B cell (primary cell): ENCODE measurements at regions not wholly inside any gene's neighbourhood (a gene's known extent, or its start where the extent isn't known, plus 50 kb on each side); places are given as distances from the start of the nearest gene placed in this dataset.

Experiments used
- ATAC-seq: fragments of 200-7000 bp; cut with Tn5 transposase; one replicate; pipeline ENCODE4 v1.10.0; 2021; ENCODE audit warnings: low read depth, mild to moderate bottlenecking, moderate number of reproducible peaks, moderate library complexity
- CTCF ChIA-PET: fragments of 350-600 bp; sonication (Branson Sonifier 250); formaldehyde crosslinking; loops from one replicate; lab custom pipeline; 2021; ENCODE audit warnings: antibody characterized with exemption, inconsistent platforms; lab: Charles Lee
- POLR2A ChIA-PET: fragments of 350-600 bp; sonication (Branson Sonifier 250); formaldehyde crosslinking; loops from one replicate; lab custom pipeline; 2021; ENCODE audit warnings: antibody characterized with exemption; lab: Charles Lee
- DNase-seq: peaks from one replicate; pipeline ENCODE4 v3.0.0; 2013
- H2AFZ ChIP-seq: 2 replicates; pipeline ENCODE4 v1.6.1; 2012; ENCODE audit warnings: mild to moderate bottlenecking, low read depth, low read length; ENCODE audit not compliant: insufficient read depth, poor library complexity, severe bottlenecking
- H3K27ac ChIP-seq, 2 donors: 1 replicate in 1 of 2; 2 replicates in 1 of 2; pipeline ENCODE4 v1.5.1; 2012 to 2013; ENCODE audit warnings: low read length in 2 of 2, mild to moderate bottlenecking in 2 of 2, moderate library complexity in 1 of 2
- H3K27me3 ChIP-seq, 4 experiments: fragments of 200-600 bp in 1 of 4; sonication (generic) in 1 of 4; replicated peaks in 1 of 4; 1 replicate in 2 of 4; 2 replicates in 2 of 4; pipeline versions ENCODE4 v1.6.1 to v1.7.0; 2013 to 2016; ENCODE audit warnings: low read length in 3 of 4, mild to moderate bottlenecking in 2 of 4, mixed read lengths in 1 of 4, moderate library complexity in 1 of 4; ENCODE audit not compliant: insufficient read depth in 4 of 4, control insufficient read depth in 3 of 4; ENCODE audit errors: control extremely low read depth in 1 of 4
- H3K36me3 ChIP-seq, 2 experiments: replicated peaks in 1 of 2; 1 replicate in 1 of 2; 2 replicates in 1 of 2; pipeline versions ENCODE4 v1.6.1 to v1.7.1; 2013; ENCODE audit warnings: low read length in 1 of 2; ENCODE audit not compliant: insufficient read depth in 2 of 2, control insufficient read depth in 1 of 2; ENCODE audit errors: control extremely low read depth in 1 of 2, extremely low read depth in 1 of 2
- H3K4me1 ChIP-seq, 2 donors: fragments of 200-600 bp in 1 of 2; sonication (generic) in 1 of 2; 1 replicate in 1 of 2; 2 replicates in 1 of 2; pipeline versions ENCODE4 v1.5.1 to v1.6.1; 2013 to 2017; ENCODE audit warnings: low read length in 2 of 2; ENCODE audit not compliant: control insufficient read depth in 2 of 2, insufficient read depth in 2 of 2
- H3K4me2 ChIP-seq: replicated peaks from 2 replicates; pipeline ENCODE3; 2012; ENCODE audit warnings: mild to moderate bottlenecking, low read depth, low read length; ENCODE audit not compliant: poor library complexity, severe bottlenecking
- H3K4me3 ChIP-seq, 5 experiments: fragments of 200-600 bp in 1 of 5; sonication (generic) in 1 of 5; 1 replicate in 3 of 5; 2 replicates in 2 of 5; pipeline versions ENCODE4 v1.5.1 to v1.7.0; 2011 to 2016; ENCODE audit warnings: low read length in 4 of 5, mild to moderate bottlenecking in 4 of 5, low read depth in 2 of 5, control low read depth in 1 of 5, moderate library complexity in 1 of 5; ENCODE audit not compliant: insufficient read depth in 1 of 5; ENCODE audit errors: control extremely low read depth in 1 of 5, extremely low read depth in 1 of 5
- H3K79me2 ChIP-seq: fragments of 200-600 bp; sonication (generic); one replicate; pipeline ENCODE4 v1.6.0; 2016; ENCODE audit warnings: low read length; ENCODE audit not compliant: control insufficient read depth, insufficient read depth
- H3K9ac ChIP-seq: fragments of 200-600 bp; sonication (generic); 2 replicates; pipeline ENCODE4 v1.6.1; 2017; ENCODE audit warnings: mild to moderate bottlenecking, low read length, moderate library complexity
- H3K9me3 ChIP-seq, 3 donors: one replicate each; pipeline versions ENCODE4 v1.6.1 to v1.7.1; 2013; ENCODE audit warnings: low read length in 2 of 3; ENCODE audit not compliant: control insufficient read depth in 2 of 3, insufficient read depth in 1 of 3; ENCODE audit errors: control extremely low read depth in 1 of 3
- H4K20me1 ChIP-seq: 2 replicates; pipeline ENCODE4 v1.6.0; 2012; ENCODE audit warnings: mild to moderate bottlenecking, low read length; ENCODE audit not compliant: insufficient read depth, control insufficient read depth, poor library complexity, severe bottlenecking
- H3K27ac Mint-ChIP-seq: one replicate; pipeline ENCODE4 v1.8.0; 2021; ENCODE audit warnings: mixed read lengths
- H3K27me3 Mint-ChIP-seq: one replicate; pipeline ENCODE4 v1.8.0; 2021; ENCODE audit warnings: mixed read lengths
- H3K4me1 Mint-ChIP-seq: one replicate; pipeline ENCODE4 v1.8.0; 2021; ENCODE audit warnings: mixed read lengths
- H3K4me3 Mint-ChIP-seq: one replicate; pipeline ENCODE4 v1.8.0; 2021; ENCODE audit warnings: mixed read lengths
- H3K9me3 Mint-ChIP-seq: one replicate; pipeline ENCODE4 v1.8.0; 2022; ENCODE audit warnings: mixed read lengths; ENCODE audit not compliant: insufficient read depth
- CTCF ChIP-seq: fragments of 200-600 bp; IDR thresholded peaks from one replicate; pipeline ENCODE4 v1.8.0; 2022; ENCODE audit warnings: antibody characterized with exemption, mild to moderate bottlenecking
- EZH2 ChIP-seq: IDR thresholded peaks from 2 replicates; pipeline ENCODE4 v1.6.1; 2012; ENCODE audit warnings: borderline replicate concordance, low read depth, mild to moderate bottlenecking, moderate library complexity, low read length; ENCODE audit not compliant: insufficient read depth, poor library complexity, severe bottlenecking
- WGBS: methylation state at CpG from one replicate; pipeline ENCODE4 v1.1.5; 2013; ENCODE audit warnings: missing lambda C conversion rate; ENCODE audit not compliant: insufficient coverage; 5-methylcytosine and 5-hydroxymethylcytosine counted together
- intact Hi-C: fragments of 100-400 bp; cut with micrococcal nuclease; formaldehyde crosslinking; loops from one replicate; pipeline ENCODE4 v1.10.0; 2022

- TF ChIP-seq CTCF (no peak), EZH2 (no peak)
- H3K27ac Mint-ChIP-seq = no peak overlapping the region
Measured at GRCh38 chr18:70659036-70659925, 370.4 kb downstream of the SOCS6 start.

GRCh38 chr18:70653671-70654070 lies 364.8 kb downstream of the SOCS6 start:
- ATAC-seq (no peak), DNase-seq (no peak)
- Mint-ChIP-seq H3K4me1 (no peaks in the 10 kb centered on the region), H3K9me3 (no peaks in the 10 kb centered on the region), H3K4me3 (no peak overlapping the region), H3K27ac (no peak overlapping the region), H3K27me3 (no peaks in the 10 kb centered on the region)
- Histone ChIP-seq H3K36me3 (no peaks in the 10 kb centered on the region), H4K20me1 (no peaks in the 10 kb centered on the region), H3K27ac (no peak overlapping the region), H3K9me3 (peaks cover 0 to 6% (median 0%) of the 10 kb centered on the region in 3 donors), H3K4me1 (no peaks in the 10 kb centered on the region), H3K79me2 (no peaks in the 10 kb centered on the region), H3K4me2 (no peak overlapping the region), H3K9ac (no peak overlapping the region), H3K4me3 (no peak overlapping the region), H3K27me3 (no peaks in the 10 kb centered on the region), H2AFZ (no peak overlapping the region)
- ChIA-PET CTCF (interaction anchor here (0.6 kb wide), 1 partner anchor 279 kb away, joined by 5 read pairs; no protein-coding TSS in a partner anchor), POLR2A (no interaction called here)
- intact Hi-C loops = no loop called here
- TF ChIP-seq CTCF (no peak), EZH2 (no peak)

More at GRCh38 chr18:70659036-70659925, 370.4 kb downstream of the SOCS6 start:
- WGBS = 50% methylated on average over 5 of the region's 13 CpGs
- Histone ChIP-seq H3K27ac (no peak overlapping the region), H3K36me3 (no peaks in the 10 kb centered on the region), H4K20me1 (no peaks in the 10 kb centered on the region), H2AFZ (no peak overlapping the region), H3K79me2 (no peaks in the 10 kb centered on the region), H3K27me3 (no peaks in the 10 kb centered on the region), H3K9me3 (no peaks in the 10 kb centered on the region), H3K4me2 (no peak overlapping the region), H3K4me1 (no peaks in the 10 kb centered on the region), H3K4me3 (no peak overlapping the region), H3K9ac (no peak overlapping the region)
- no peak for DNase-seq
- no peak for ATAC-seq
- Mint-ChIP-seq H3K27me3 (no peaks in the 10 kb centered on the region), H3K9me3 (peaks cover 3% of the 10 kb centered on the region), H3K4me1 (no peaks in the 10 kb centered on the region), H3K4me3 (no peak overlapping the region)
- ChIA-PET POLR2A (no interaction called here), CTCF (no interaction called here)
- intact Hi-C loops = no loop called here
